GM18861 (cell line): ENCODE measurements at regions not wholly inside any gene's neighbourhood (a gene's known extent, or its start where the extent isn't known, plus 50 kb on each side); places are given as distances from the start of the nearest gene placed in this dataset.

Experiments used
- ATAC-seq: cut with Tn5 transposase; IDR thresholded peaks from one replicate; pipeline ENCODE4 v1.9.1; 2021; ENCODE audit not compliant: unreplicated experiment

GRCh38 chr12:105834496-105834895 is 304.3 kb downstream of the NUAK1 start:
- ATAC-seq: no peak

GRCh38 chr12:105835580-105836241 is 303.0 kb downstream of the NUAK1 start:
- ATAC-seq: no peak

GRCh38 chr12:105836242-105836622 is 302.5 kb downstream of the NUAK1 start:
- no peak for ATAC-seq

GRCh38 chr12:105839629-105840127 is 299.1 kb downstream of the NUAK1 start:
- ATAC-seq: no peak

GRCh38 chr12:105840384-105840783 is 298.4 kb downstream of the NUAK1 start:
- no peak for ATAC-seq

- no peak for ATAC-seq
These were observed 296.9 kb downstream of the NUAK1 start for GRCh38 chr12:105841840-105842239.

- no peak for ATAC-seq
These were observed 295.2 kb downstream of the NUAK1 start for GRCh38 chr12:105843561-105843960.

GRCh38 chr12:105843986-105844760 is 294.6 kb downstream of the NUAK1 start:
- no peak for ATAC-seq

- no peak for ATAC-seq
These were observed 292.4 kb downstream of the NUAK1 start for GRCh38 chr12:105846331-105846730.

- ATAC-seq: no peak
These were observed 291.7 kb downstream of the NUAK1 start for GRCh38 chr12:105847068-105847467.

GRCh38 chr12:105848286-105848685 is 290.5 kb downstream of the NUAK1 start:
- ATAC-seq: no peak

- no peak for ATAC-seq
These were observed 288.4 kb downstream of the NUAK1 start for GRCh38 chr12:105850103-105850968.

GRCh38 chr12:105852496-105852895 is 286.3 kb downstream of the NUAK1 start:
- no peak for ATAC-seq

- ATAC-seq: no peak
These were observed 285.8 kb downstream of the NUAK1 start for GRCh38 chr12:105852951-105853350.

- ATAC-seq: no peak
These were observed 284.7 kb downstream of the NUAK1 start for GRCh38 chr12:105854071-105854470.

GRCh38 chr12:105855361-105856047 is 283.2 kb downstream of the NUAK1 start:
- ATAC-seq: no peak

GRCh38 chr12:105856048-105856405 is 282.7 kb downstream of the NUAK1 start:
- ATAC-seq: no peak

- ATAC-seq: no peak
These were observed 279.6 kb downstream of the NUAK1 start for GRCh38 chr12:105858981-105859710.

GRCh38 chr12:105860561-105861207 is 278.1 kb downstream of the NUAK1 start:
- no peak for ATAC-seq

GRCh38 chr12:105861227-105861626 is 277.5 kb downstream of the NUAK1 start:
- ATAC-seq: no peak
